ENCODE measurements at regions not wholly inside any gene's neighbourhood (a gene's known extent, or its start where the extent isn't known, plus 50 kb on each side); places are given as distances from the start of the nearest gene placed in this dataset.

GRCh38 chr16:65392806-65393565, 271.1 kb upstream of the CDH11 start:
- TF ChIP-seq POLR2A (IDR thresholded peaks at IDR 0.05) (no peak), CTCF (IDR thresholded peaks at IDR 0.05) (no peak), POLR2AphosphoS5 (IDR thresholded peaks at IDR 0.05) (no peak)

Data from breast epithelium (tissue), 3 donors.